ENCODE measurements at regions not wholly inside any gene's neighbourhood (a gene's known extent, or its start where the extent isn't known, plus 50 kb on each side); places are given as distances from the start of the nearest gene placed in this dataset.

DNA sequence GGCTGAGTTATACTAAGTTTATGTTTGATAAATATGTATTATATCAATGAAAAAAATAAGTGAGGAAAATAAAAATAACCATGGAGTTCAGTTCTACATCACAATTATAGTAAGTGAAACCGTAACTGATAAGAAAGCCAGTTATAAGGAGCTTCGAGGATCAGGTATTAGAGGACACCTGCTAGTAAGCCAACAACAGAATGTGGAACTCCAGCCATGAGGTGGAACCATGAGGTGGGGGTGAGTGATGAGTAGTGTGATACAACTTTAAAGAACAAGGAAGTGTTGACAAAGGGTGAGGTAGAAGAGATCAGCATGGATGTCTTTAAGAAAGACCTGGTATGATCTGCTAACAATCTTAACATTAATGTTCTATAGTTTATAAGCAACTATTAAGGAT is 452.9 kb downstream of the GUCY1A2 start:
- no peaks in the 10 kb centered on the region for H4K20me1 ChIP-seq (ENCODE audit: control insufficient read depth, insufficient read depth, insufficient read length)
- no peaks in the 10 kb centered on the region for H3K23me2 ChIP-seq (ENCODE audit: insufficient read length, low read depth, low read length, poor library complexity, severe bottlenecking)
- Mint-ChIP-seq H3K4me1 (no peaks in the 10 kb centered on the region), H3K4me3 (no peak overlapping the region), H3K9me3 (peaks cover 0 to 5% of the 10 kb centered on the region in 2 experiments; a peak in 1 of 5 replicates), H3K36me3 (ENCODE audit: insufficient read depth in 1 of 3, low read depth in 3 of 3) (no peaks in the 10 kb centered on the region), H3K27ac (no peak overlapping the region), H3K27me3 (ENCODE audit: low read depth) (no peaks in the 10 kb centered on the region)
- no peak overlapping the region for H3K4me2 ChIP-seq (ENCODE audit: insufficient read depth, insufficient read length, low read length)
- no peak overlapping the region for H3K56ac ChIP-seq (ENCODE audit: insufficient read length, low read depth, low read length)
- no peak overlapping the region for H3K23ac ChIP-seq (ENCODE audit: insufficient read length, low read depth, low read length)
- no peak overlapping the region for H4K91ac ChIP-seq (ENCODE audit: insufficient read length, low read depth, low read length)
- no peak overlapping the region for H4K5ac ChIP-seq (ENCODE audit: insufficient read length, low read depth, low read length)
- H2BK15ac ChIP-seq (ENCODE audit: low read depth, low read length) = no peak overlapping the region
- TF ChIP-seq, protein P1, sequence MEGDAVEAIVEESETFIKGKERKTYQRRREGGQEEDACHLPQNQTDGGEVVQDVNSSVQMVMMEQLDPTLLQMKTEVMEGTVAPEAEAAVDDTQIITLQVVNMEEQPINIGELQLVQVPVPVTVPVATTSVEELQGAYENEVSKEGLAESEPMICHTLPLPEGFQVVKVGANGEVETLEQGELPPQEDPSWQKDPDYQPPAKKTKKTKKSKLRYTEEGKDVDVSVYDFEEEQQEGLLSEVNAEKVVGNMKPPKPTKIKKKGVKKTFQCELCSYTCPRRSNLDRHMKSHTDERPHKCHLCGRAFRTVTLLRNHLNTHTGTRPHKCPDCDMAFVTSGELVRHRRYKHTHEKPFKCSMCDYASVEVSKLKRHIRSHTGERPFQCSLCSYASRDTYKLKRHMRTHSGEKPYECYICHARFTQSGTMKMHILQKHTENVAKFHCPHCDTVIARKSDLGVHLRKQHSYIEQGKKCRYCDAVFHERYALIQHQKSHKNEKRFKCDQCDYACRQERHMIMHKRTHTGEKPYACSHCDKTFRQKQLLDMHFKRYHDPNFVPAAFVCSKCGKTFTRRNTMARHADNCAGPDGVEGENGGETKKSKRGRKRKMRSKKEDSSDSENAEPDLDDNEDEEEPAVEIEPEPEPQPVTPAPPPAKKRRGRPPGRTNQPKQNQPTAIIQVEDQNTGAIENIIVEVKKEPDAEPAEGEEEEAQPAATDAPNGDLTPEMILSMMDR (conservative IDR thresholded peaks at IDR 0.05) = no peak
- H2BK5ac ChIP-seq (ENCODE audit: insufficient read length, low read length) = no peak overlapping the region
- H3K14ac ChIP-seq (ENCODE audit: insufficient read depth, low read length) = no peak overlapping the region
- no peaks in the 10 kb centered on the region for H3K4me1 ChIP-seq (ENCODE audit: insufficient read depth, low read length)
- H2AFZ ChIP-seq (ENCODE audit: low read length) = no peak overlapping the region
- H4K8ac ChIP-seq (replicated peaks; ENCODE audit: insufficient read length, low read depth, low read length) = no peak overlapping the region
- H3K27me3 ChIP-seq (ENCODE audit: insufficient read depth, low read length) = no peaks in the 10 kb centered on the region
- WGBS (ENCODE audit: extremely low coverage, insufficient read length, low lambda C conversion rate) = no CpG with 5 or more reads among the region's 2 CpGs
- no peak overlapping the region for H2BK120ac ChIP-seq (ENCODE audit: low read depth, low read length, poor library complexity, severe bottlenecking)
- H3K9ac ChIP-seq (ENCODE audit: extremely low read depth, insufficient read length, low read length) = no peak overlapping the region
- no peak overlapping the region for H2BK20ac ChIP-seq (ENCODE audit: low read depth, low read length, poor library complexity, severe bottlenecking)
- no peak overlapping the region for H3K18ac ChIP-seq (ENCODE audit: insufficient read length, low read depth, low read length)
- H3K79me2 ChIP-seq (ENCODE audit: insufficient read depth, low read length) = no peaks in the 10 kb centered on the region
- no peak for DNase-seq
- no peak overlapping the region for H3K27ac ChIP-seq (ENCODE audit: insufficient read length, low read depth, low read length)
- no peak overlapping the region for H2AK5ac ChIP-seq (ENCODE audit: insufficient read length, low read length)
- H3K4ac ChIP-seq (ENCODE audit: low read depth, low read length) = no peak overlapping the region
- no peak overlapping the region for H3T11ph ChIP-seq (ENCODE audit: low read length)
- H3K79me1 ChIP-seq (ENCODE audit: insufficient read depth, low read depth, low read length, poor library complexity, severe bottlenecking) = no peaks in the 10 kb centered on the region
- no peak overlapping the region for H2BK12ac ChIP-seq (ENCODE audit: insufficient read length, low read depth, low read length)
- H3K9me3 ChIP-seq (ENCODE audit: control insufficient read depth, low read depth, low read length) = no peaks in the 10 kb centered on the region

All from H9 (cell line).